Ecto neural progenitor cell (in vitro differentiated cells): ENCODE measurements at regions not wholly inside any gene's neighbourhood (a gene's known extent, or its start where the extent isn't known, plus 50 kb on each side); places are given as distances from the start of the nearest gene placed in this dataset.
A peak's percentile ranks its signal among the peaks of the same experiment; 100 is the strongest.

Experiments used
- DNase-seq: peaks from one replicate; pipeline ENCODE4 v3.0.0-alpha.2; 2018; ENCODE audit warnings: low spot score

DNA sequence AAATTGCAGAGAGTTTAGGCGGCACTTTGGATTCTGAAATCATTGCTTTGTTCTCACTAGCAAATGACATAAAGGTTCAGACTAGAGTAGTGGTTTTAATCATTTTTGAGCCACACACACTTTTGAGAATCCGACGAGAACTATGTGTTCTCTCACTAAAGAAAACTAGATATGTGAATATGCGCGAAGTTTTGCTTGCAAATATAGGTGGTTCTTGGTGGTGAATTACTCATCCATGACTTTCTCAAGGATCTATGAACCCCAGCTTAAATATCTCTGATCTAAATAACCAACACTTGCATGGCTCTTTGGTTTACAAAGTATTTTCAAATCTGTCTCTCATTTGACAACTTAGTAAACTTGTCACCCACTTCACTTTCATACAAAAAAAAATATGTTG is 54.8 kb downstream of the NOG start:
- DNase-seq: no peak

DNA sequence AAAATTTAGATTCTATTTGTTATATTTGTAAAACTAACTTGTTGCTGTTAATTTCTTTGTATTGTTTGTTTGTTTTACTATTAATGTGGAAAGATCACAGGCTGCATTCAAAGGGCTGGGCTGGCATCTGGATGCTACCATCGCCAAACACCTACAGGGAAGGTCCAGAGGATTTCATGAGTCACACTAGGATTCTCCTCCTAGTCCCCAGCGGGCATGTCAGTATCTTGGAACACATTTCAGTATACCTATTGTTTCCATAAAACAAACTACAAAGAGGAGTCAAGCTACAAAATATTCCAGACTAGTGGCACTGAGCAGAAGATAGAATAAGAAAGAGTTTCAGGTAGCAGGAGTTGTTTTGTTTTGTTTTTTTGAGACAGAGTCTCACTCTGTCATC is 55.3 kb downstream of the NOG start:
- DNase-seq: no peak

DNA sequence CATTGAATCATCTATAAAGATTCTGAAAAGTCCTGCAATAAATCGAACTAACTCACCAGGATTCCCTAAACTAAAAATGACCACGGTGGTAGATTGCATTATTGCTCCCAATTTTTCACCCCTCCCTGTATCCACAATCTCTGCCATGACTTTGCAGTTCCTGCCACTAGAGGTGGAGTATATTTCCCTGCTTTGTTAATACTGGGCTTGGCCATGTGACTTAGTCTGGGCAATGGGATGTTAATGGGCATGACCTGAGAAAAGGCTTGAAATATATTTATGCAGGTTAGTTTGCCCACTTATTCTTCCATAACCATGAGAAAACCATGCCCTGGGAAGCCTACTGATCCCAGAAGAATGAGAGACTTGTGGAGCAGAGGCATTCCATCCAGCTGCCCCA is 59.1 kb downstream of the NOG start:
- no peak for DNase-seq

DNA sequence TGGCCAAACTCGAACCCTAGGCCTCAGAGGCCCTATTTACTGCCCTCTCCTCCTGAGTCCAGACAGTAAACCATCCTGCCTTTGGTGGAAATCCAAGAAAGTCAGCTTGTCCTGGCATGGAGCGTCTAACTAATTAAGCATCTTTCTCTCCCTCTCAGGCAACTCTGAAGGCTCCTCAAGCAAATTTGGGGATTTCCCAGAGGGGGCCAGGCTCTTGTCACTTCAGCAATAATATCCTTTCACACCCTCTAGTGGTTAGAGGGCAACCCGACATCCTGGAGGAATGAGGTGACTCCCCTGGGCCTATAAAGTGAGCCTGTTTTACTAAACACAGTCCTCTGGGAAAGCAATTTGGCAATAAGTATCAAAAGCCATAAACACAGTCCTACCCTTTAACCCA is 60.4 kb downstream of the NOG start:
- DNase-seq: peak; percentile 74

DNA sequence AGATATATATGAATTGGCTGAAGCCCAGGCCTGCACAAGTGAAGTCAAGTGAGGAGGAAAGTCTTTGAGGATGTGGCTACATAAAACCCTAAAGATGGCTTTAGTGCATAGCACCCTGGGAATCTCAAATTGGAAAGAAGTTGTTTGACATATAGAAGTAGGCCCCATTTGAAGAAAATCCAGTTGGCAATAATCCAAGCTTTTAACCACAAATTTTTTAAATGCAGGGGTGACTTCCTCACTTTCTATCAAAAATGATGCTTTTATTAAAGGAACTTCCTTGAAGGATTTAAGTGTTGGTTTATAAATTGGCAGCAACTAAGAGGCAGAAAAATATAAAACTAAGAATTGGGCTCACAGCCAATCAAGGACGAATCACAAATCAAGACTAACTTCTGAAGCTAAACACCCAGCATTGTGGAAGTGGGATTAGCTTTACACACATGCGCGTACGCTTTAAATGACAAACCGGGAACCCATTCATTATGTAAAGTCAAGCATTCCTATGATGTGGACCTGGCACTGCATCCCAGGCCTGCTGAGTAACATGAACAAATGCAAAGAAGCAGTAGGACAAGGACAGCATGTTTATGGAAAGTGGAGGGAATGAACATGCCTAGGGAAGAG is 63.3 kb downstream of the NOG start:
- no peak for DNase-seq

DNA sequence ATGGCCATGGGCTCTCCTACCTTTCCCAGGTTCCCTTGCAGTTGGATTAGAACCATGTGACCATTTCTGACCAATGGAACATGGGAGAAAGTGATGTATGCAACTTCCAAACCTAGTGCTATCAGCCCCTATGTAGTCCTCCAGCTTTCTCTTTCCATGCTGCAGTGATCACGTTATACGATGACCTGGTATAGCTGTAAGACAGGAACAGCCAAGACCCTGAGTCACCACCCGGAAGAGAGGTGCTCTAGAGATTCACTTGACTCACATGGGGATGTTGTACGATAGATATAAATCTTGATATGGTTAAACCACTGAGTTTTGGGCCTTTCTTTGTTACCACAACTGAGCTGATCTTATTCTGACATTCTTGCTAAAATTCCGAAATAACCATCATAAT is 65.1 kb downstream of the NOG start:
- no peak for DNase-seq

DNA sequence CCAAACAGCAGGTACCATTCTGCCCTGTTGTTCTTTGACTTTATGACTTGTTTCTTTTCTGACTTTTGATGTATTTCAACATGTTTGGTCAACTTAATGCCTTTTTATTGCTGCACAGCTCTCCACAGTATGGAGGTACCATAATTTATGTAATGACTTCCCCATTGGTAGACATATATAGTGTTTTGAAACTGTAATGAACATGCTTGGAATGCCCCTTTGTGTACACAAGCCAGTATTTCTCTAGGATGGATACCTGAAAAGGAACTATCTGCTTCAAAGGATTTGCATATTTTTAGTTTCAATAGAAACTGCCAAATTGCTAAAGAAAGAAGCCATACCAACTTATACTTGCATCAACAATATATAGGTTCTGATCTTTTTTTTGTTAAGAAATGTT is 66.1 kb downstream of the NOG start:
- no peak for DNase-seq

DNA sequence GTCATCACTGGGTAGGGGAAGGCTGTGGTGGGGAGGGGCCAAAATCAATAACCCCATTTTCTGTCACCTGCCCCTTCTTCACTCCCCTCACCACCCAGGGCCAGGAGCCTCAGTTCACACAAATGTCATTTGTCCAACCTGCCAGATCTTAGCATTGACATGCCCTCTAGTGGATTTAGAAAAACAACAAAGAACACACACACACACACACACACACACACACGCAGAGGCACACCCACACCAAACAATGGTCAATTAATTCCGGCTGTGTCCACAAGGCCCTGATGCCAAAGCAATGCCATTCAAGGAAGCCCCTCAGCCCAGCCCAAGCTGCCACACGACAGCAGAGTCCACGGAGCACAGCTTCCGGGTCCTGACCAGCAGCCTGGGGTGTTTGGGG is 68.4 kb downstream of the NOG start:
- no peak for DNase-seq

DNA sequence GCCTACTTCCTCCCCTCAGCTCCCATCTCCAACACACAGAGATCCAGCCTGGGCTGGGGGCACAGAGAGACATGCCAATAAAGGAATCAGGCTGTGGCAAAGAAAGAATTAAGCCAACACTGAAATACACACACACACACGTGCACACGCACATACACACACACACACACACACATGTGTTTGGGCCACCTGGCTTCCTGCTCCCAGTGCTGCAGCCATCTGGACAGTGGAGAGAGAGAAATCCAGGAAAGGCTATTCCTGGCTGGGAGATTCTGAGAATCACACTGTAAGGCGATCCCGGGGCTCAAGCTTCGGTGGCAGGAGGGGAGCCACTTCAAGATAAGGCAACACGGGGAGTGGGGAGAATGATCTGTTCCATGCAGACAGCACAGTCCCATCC is 72.4 kb downstream of the NOG start:
- DNase-seq: no peak

DNA sequence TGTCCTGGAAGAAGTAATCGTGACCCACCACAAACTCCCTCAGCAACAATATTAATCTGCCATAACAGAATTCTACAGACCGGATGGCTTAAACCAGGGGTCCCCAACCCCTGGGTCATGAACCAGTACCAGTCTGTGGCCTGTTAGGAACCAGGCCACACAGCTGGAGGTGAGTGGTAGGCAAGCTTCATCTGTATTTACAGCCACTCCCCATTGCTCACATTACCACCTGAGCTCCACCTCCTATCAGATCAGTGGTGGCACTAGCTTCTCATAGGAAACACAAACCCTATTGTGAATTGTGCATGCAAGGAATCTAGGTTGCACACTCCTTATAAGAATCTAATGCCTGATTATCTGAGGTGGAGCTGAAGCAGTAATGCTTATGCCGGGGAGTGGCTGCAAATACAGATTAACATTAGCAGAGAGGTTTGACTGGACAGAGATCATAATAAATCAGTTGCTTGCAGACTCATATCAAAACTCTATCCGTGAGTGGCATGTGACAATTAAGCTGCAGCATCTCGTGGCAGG is 74.5 kb downstream of the NOG start:
- no peak for DNase-seq

DNA sequence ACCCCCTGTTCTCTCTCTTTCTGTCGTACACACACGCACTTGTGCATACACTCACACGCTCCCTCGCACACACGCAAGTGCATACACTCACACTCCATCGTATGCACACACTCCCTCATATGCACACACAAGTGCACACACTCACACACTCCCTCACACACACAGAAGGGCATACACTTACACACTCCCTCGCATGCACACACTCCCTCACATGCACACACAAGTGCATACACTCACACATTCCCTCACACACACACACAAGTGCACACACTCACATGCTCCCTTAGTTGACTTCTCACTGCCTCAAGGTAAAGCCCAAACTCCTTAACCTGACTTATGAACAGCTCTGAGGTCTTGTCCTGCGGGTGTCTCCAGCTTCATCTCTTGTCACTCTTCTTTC is 78.7 kb downstream of the NOG start:
- DNase-seq: no peak

DNA sequence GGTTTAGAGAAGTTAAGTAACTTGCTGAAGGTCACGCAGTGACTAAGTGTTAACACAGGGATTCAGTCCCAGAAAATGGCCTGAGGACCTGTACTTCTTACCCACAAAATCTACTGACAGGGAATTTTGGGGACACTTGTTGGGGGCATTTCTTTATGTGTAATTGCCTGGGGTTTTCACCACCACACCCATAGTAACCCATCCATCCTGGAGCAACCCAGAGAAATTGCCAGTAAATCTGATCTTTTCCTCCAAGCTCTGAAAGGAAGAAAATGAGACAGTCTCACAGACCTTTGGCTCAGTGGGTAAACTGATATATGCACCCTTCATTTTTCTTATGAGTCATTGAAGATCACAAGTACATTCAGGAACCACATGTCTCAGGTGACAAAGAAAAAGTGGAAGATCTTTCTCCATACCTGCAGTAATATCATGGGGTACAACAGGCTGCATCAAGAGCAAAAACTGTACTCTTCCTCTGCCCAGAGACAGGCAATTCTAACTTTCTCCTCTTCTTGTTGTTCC is 81.0 kb downstream of the NOG start:
- no peak for DNase-seq

DNA sequence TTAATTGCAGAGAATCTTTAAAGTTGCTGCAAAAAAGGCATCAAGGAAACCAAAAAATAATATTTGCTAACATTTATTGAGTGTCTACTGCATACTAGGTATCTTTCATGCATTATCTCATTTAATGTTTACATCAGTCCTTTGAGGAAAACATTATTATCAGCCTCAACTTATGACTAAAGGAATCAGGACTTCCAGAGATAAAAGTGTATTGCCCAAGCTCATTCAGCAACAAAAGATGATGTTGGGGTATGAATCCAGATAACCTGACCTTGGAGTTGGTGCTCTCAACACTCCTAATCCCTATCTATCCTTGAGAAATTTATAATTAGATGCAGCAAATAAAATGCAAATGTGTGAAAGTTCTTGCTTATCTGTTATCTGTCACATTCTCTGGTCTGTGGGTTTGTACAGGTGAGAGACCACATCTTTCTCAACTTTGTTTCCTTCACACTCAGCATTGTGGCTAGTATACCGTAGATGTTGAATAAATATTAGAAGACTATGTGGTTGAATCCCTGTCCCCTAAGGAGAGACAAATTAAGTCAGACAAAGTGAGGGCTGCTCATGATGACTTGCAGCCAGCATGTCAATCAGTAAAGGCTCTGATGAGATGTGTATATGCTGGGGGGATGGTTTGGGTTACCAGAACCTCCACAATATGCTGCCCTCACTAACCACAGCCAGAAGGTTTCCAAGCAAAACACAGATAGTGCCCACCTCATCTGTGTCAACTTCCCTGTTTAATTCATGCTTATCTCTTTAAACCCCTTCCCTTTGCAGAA is 82.6 kb downstream of the NOG start:
- DNase-seq: no peak

DNA sequence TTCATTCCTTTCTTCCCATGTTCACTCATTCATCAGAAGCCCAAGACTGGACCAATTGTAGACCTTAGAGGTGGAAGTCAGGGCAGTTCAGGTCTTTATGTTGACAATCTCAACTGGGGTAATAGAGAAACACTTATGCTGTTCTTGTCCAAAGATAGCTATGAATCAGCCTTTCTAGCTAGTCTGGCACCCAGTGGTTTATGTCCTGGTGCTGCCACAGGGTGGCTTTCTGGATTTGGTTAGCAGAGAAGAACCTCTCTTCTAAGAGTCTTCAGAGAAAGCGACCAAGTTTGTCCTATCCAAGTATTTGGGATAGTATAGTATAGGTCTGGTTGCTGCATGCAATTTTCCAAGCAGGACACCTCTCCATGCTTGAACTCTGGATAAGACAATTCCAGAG is 83.3 kb downstream of the NOG start:
- no peak for DNase-seq

DNA sequence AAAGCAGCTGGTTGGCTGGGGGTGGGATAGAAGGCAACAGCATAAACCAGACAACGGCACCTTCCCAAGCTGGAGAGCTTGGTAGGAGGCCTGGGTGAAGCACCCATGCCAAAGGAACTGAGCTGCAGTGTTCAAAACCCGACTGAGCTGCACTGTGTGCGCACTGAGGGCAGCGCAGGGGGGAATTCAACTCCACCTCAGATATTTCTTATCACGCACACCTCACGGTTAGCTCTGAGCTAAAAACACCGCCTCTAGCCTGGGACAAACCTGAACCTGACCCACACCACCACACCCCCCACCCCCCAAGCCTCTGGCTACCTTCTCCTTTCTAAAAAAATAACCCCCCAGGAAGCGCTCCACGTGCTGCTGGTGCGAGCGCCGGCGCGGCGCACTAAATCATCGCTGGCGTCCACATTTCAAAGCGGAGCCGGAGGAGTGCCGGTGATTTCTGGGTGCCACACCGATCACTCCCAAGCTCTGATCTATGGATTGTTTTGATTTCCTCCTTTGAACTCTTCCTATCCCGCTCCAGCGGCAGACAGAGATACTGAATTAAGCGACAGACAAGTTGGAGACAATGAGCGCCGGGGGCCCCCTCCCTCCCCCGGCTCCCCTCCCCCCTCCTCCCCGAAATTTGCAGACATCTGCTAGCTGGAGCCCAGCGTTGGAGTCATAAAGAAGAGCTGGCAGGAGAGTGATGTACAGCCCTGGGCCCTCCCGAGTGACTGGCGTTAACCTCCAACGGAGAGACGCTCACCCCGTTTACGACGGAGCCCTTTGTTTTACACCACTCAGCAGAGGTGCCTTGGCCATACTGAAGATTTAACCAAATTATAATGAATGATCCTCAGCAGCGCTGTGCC is 85.0 kb downstream of the NOG start:
- peak; percentile 65 for DNase-seq

DNA sequence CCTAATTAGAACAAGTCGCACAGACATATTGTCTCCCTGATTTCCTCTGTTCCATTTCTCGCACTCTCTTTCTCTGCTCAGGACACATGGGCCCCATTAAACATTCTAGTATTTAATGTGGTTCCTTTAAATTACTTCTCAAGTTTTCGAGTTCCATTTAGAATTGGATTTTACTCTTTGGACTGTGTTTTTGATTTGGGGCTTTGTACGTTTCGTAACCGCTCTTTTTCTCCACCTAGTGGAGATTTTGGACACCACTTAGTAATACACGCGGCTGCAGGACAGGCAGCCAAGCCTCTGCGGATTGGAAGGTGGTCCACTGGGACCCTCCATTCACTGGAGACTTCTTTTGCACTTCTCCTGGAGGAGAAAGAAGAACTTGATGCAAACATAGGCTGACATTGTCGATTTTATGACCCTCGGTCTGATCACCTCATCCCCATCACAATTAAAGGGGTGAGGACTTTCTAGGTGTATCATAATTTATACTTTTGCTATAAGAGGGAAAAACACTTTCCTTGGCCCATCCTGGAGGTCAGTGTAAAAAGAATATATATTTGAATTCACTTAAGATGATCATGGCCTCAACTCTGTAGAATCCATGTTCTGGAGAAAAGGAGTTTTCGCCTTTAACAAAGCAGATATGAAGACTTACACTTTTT is 85.7 kb downstream of the NOG start:
- DNase-seq: no peak

DNA sequence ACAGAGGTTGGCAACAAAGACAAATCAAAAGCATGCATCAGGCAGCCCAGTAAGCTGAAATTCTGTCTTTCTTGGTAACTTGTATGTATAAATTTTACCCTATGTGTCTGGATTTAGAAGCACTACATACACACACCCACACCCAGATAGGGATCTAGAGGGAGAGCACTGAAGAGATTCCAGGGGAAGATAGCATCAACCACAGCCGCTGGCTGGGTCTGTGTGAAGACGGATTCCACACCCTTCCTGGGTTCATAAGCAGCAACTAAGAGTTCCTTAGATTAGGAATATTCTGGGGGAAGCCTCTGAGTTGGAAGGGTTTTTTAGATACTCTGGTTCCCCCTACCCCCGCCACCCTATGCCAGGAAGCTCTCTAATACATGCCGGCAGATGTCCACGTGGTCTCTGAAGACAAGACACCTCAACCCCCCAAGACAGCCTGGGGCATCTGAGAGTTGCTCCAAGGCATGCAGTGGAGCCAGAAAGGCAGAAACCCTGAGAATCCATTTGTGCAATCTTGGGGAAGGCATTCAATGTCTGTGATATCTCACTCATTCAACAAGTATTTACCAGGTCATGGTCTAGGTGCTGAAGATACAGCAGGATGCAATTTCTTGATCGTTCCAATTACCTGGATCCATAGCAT is 86.4 kb downstream of the NOG start:
- no peak for DNase-seq

DNA sequence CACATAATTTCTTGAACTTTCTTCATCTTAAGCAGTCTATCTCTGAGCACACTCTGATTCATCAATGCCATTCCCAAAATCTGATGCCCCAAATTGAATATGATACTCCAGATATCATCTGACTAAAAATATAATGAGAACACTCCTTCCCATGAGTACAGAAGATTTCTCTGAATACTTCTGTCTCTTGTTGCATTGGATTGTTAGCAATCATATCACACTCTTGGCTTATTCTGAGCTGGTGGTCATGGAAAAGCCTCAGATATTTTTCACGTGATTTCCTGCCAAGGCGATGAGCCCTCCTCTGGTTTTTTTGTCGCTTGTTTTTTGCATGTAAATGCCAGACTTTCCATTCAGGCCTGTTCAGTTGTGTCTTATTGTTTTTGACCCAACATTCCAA is 87.2 kb downstream of the NOG start:
- no peak for DNase-seq

DNA sequence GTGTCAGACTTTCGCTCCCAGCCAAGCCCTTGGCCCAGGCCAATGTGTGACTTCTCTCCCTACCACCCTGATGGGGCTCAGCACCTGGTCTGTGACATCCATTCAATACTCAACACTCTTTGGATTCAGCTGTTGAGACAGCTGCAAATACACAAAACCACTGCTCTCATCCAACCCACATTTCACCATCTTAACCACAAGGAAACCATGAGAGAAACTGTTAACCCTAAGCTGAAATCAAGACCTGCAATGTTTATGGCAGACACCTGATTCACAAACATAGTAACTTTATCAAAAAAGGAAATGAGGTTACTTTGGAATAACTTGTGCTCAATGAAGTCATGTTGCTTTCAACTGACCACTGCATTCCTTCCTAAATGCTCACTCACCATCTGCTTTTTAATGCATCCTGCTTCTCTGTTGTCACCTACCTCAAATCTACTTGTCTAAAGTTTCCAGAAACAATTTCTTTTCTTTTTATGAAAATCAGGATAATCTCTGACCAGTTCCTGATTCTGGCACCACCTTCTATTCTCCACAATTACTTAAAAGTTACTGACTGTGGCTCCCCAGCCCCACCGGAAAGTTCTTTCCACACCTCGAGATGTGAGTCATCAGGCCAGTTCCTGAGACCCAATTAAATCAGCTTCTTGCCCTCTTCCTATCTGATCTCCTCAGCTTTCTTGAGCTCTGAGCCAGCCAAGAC is 88.2 kb downstream of the NOG start:
- no peak for DNase-seq

DNA sequence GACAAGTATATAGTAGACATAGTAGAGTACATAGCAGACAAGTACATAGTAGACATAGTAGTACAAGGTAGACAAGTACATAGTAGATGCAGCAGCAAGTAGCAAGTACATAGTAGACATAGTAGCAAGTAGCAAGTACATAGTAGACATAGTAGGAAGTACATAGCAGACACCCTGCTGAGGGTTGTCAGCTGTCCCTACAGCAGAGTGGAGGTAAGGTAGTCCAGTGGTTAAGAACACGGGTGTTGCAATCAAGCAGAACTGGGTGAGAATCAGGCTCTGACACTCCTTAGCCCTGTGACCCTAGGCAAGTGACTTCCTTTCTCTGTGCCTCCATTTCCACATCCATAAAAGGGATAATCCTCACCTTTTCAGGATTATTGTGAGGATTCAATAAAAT is 94.7 kb downstream of the NOG start:
- no peak for DNase-seq
